ENCODE measurements at regions not wholly inside any gene's neighbourhood (a gene's known extent, or its start where the extent isn't known, plus 50 kb on each side); places are given as distances from the start of the nearest gene placed in this dataset.

- no peak overlapping the region for H3K4me3 ChIP-seq
- no peak overlapping the region for H3K27ac ChIP-seq
- 0 to 86% (median 40%) methylated on average over 1 to 2 of the region's 3 CpGs; no CpG with 5 or more reads in 4 of the 10 experiments for WGBS, 10 experiments
- in situ Hi-C loops (cut with MboI; ENCODE audit: low pct_unique_long_range_greater_than_20kb in 2 of 9, low sequenced_read_pairs in 9 of 9, unreplicated experiment in 9 of 9), result loop anchor here in 6 of 9 experiments (25.0 kb wide), 1 partner anchor 301 kb away; no protein-coding TSS in a partner anchor
- no peaks in the 10 kb centered on the region for H3K4me1 ChIP-seq (replicated peaks in 1 of 2)
- peak in 7 of 8 experiments; percentile 59 to 96 (median 70) for ATAC-seq (replicated peaks in 6 of 8)
Observed at GRCh38 chr11:70763606-70764005, 365.3 kb downstream of the CTTN start.

- no peak for ATAC-seq (replicated peaks in 6 of 8)
- in situ Hi-C loops (cut with MboI; ENCODE audit: low pct_unique_long_range_greater_than_20kb in 2 of 9, low sequenced_read_pairs in 9 of 9, unreplicated experiment in 9 of 9), result loop anchor here in 6 of 9 experiments (25.0 kb wide), 1 partner anchor 302 kb away; no protein-coding TSS in a partner anchor
- 17 to 100% (median 52%) methylated on average over 1 to 2 of the region's 3 CpGs; no CpG with 5 or more reads in 5 of the 10 experiments for WGBS, 10 experiments
- no peaks in the 10 kb centered on the region for H3K4me1 ChIP-seq (replicated peaks in 1 of 2)
- no peak overlapping the region for H3K27ac ChIP-seq
- H3K4me3 ChIP-seq, result no peak overlapping the region
Observed at GRCh38 chr11:70764356-70764905, 366.1 kb downstream of the CTTN start.

- Histone ChIP-seq H3K4me1 (replicated peaks in 1 of 2) (no peaks in the 10 kb centered on the region), H3K27ac (no peak overlapping the region), H3K4me3 (no peak overlapping the region)
- WGBS, 10 experiments, result 40 to 100% (median 95%) methylated on average over 1 to 6 of the region's 8 CpGs; no CpG with 5 or more reads in 3 of the 10 experiments
- ATAC-seq (replicated peaks in 6 of 8), result no peak
- in situ Hi-C loops (cut with MboI; ENCODE audit: low pct_unique_long_range_greater_than_20kb in 2 of 9, low sequenced_read_pairs in 9 of 9, unreplicated experiment in 9 of 9), result loop anchor here in 6 of 9 experiments (25.0 kb wide), 1 partner anchor 305 kb away; no protein-coding TSS in a partner anchor
Observed at GRCh38 chr11:70766901-70767300, 368.6 kb downstream of the CTTN start.

GRCh38 chr11:70768346-70769095 is 370.2 kb downstream of the CTTN start:
- in situ Hi-C loops (cut with MboI; ENCODE audit: low pct_unique_long_range_greater_than_20kb in 2 of 9, low sequenced_read_pairs in 9 of 9, unreplicated experiment in 9 of 9), result loop anchor here in 6 of 9 experiments (25.0 kb wide), 1 partner anchor 306 kb away; no protein-coding TSS in a partner anchor
- Histone ChIP-seq H3K27ac (no peak overlapping the region), H3K4me1 (replicated peaks in 1 of 2) (peaks cover 0 to 2% of the 10 kb centered on the region in 2 donors), H3K4me3 (no peak overlapping the region)
- no peak for ATAC-seq (replicated peaks in 6 of 8)
- WGBS, 10 experiments, result 17 to 100% (median 73%) methylated on average over 1 to 6 of the region's 10 CpGs; no CpG with 5 or more reads in 4 of the 10 experiments

GRCh38 chr11:70769106-70769505 is 370.8 kb downstream of the CTTN start:
- H3K27ac ChIP-seq, result no peak overlapping the region
- 57 to 100% (median 80%) methylated on average over 1 to 7 of the region's 14 CpGs; no CpG with 5 or more reads in 3 of the 10 experiments for WGBS, 10 experiments
- no peak for ATAC-seq (replicated peaks in 6 of 8)
- peaks cover 0 to 2% of the 10 kb centered on the region in 2 donors for H3K4me1 ChIP-seq (replicated peaks in 1 of 2)
- in situ Hi-C loops (cut with MboI; ENCODE audit: low pct_unique_long_range_greater_than_20kb in 2 of 9, low sequenced_read_pairs in 9 of 9, unreplicated experiment in 9 of 9), result loop anchor here in 6 of 9 experiments (25.0 kb wide), 1 partner anchor 307 kb away; no protein-coding TSS in a partner anchor
- H3K4me3 ChIP-seq, result no peak overlapping the region

- ATAC-seq (replicated peaks in 6 of 8), result no peak
- Histone ChIP-seq H3K27ac (no peak overlapping the region), H3K4me1 (replicated peaks in 1 of 2) (peaks cover 0 to 2% of the 10 kb centered on the region in 2 donors), H3K4me3 (no peak overlapping the region)
- in situ Hi-C loops (cut with MboI; ENCODE audit: low pct_unique_long_range_greater_than_20kb in 2 of 9, low sequenced_read_pairs in 9 of 9, unreplicated experiment in 9 of 9), result loop anchor here in 6 of 9 experiments (25.0 kb wide), 1 partner anchor 307 kb away; no protein-coding TSS in a partner anchor
- WGBS, 10 experiments, result 50 to 100% (median 100%) methylated on average over 1 to 3 of the region's 8 CpGs; no CpG with 5 or more reads in 6 of the 10 experiments
Observed at GRCh38 chr11:70769521-70769920, 371.2 kb downstream of the CTTN start.

GRCh38 chr11:70771099-70771885 is 373.0 kb downstream of the CTTN start:
- no peak for ATAC-seq (replicated peaks in 6 of 8)
- no peak overlapping the region for H3K27ac ChIP-seq
- WGBS, 10 experiments, result 10 to 98% (median 87%) methylated on average over 1 to 7 of the region's 18 CpGs; no CpG with 5 or more reads in 3 of the 10 experiments
- in situ Hi-C loops (cut with MboI; ENCODE audit: low pct_unique_long_range_greater_than_20kb in 2 of 9, low sequenced_read_pairs in 9 of 9, unreplicated experiment in 9 of 9), result loop anchor here in 6 of 9 experiments (25.0 kb wide), 1 partner anchor 309 kb away; no protein-coding TSS in a partner anchor
- peaks cover 0 to 2% of the 10 kb centered on the region in 2 donors for H3K4me1 ChIP-seq (replicated peaks in 1 of 2)
- H3K4me3 ChIP-seq, result no peak overlapping the region

- ATAC-seq (replicated peaks in 6 of 8), result peak in 2 of 8 experiments; percentile 22
- WGBS, 10 experiments, result 23 to 100% (median 86%) methylated on average over 1 to 7 of the region's 8 CpGs; no CpG with 5 or more reads in 4 of the 10 experiments
- peaks cover 0 to 2% of the 10 kb centered on the region in 2 donors for H3K4me1 ChIP-seq (replicated peaks in 1 of 2)
- H3K27ac ChIP-seq, result no peak overlapping the region
- in situ Hi-C loops (cut with MboI; ENCODE audit: low pct_unique_long_range_greater_than_20kb in 2 of 9, low sequenced_read_pairs in 9 of 9, unreplicated experiment in 9 of 9), result loop anchor here in 6 of 9 experiments (25.0 kb wide), 1 partner anchor 311 kb away; no protein-coding TSS in a partner anchor
- no peak overlapping the region for H3K4me3 ChIP-seq
Observed at GRCh38 chr11:70772950-70773349, 374.6 kb downstream of the CTTN start.

- 0 to 100% (median 89%) methylated on average over 1 to 11 of the region's 12 CpGs; no CpG with 5 or more reads in 1 of the 10 experiments for WGBS, 10 experiments
- ATAC-seq (replicated peaks in 6 of 8), result no peak
- Histone ChIP-seq H3K4me1 (replicated peaks in 1 of 2) (peaks cover 9 to 10% of the 10 kb centered on the region in 2 donors), H3K27ac (no peak overlapping the region), H3K4me3 (no peak overlapping the region)
- in situ Hi-C loops (cut with MboI; ENCODE audit: low pct_unique_long_range_greater_than_20kb in 2 of 9, low sequenced_read_pairs in 9 of 9, unreplicated experiment in 9 of 9), result no loop called here
Observed at GRCh38 chr11:70775386-70776075, 377.2 kb downstream of the CTTN start.

GRCh38 chr11:70776914-70777532 is 378.7 kb downstream of the CTTN start:
- no peak for ATAC-seq (replicated peaks in 6 of 8)
- in situ Hi-C loops (cut with MboI; ENCODE audit: low pct_unique_long_range_greater_than_20kb in 2 of 9, low sequenced_read_pairs in 9 of 9, unreplicated experiment in 9 of 9), result no loop called here

GRCh38 chr11:70778883-70779282 is 380.6 kb downstream of the CTTN start:
- H3K4me1 ChIP-seq (replicated peaks in 1 of 2), result peaks cover 8 to 9% of the 10 kb centered on the region in 2 donors
- H3K4me3 ChIP-seq, result no peak overlapping the region
- H3K27ac ChIP-seq, result no peak overlapping the region
- peak in 5 of 8 experiments; percentile 33 to 84 (median 78) for ATAC-seq (replicated peaks in 6 of 8)
- 0 to 100% (median 78%) methylated on average over 1 to 6 of the region's 7 CpGs; no CpG with 5 or more reads in 3 of the 10 experiments for WGBS, 10 experiments
- in situ Hi-C loops (cut with MboI; ENCODE audit: low pct_unique_long_range_greater_than_20kb in 2 of 9, low sequenced_read_pairs in 9 of 9, unreplicated experiment in 9 of 9), result no loop called here

More at GRCh38 chr11:70776914-70777532, 378.7 kb downstream of the CTTN start:
- Histone ChIP-seq H3K27ac (no peak overlapping the region), H3K4me3 (no peak overlapping the region), H3K4me1 (replicated peaks in 1 of 2) (peaks cover 9 to 10% of the 10 kb centered on the region in 2 donors)
